ENCODE measurements at regions not wholly inside any gene's neighbourhood (a gene's known extent, or its start where the extent isn't known, plus 50 kb on each side); places are given as distances from the start of the nearest gene placed in this dataset.

GRCh38 chr19:32104850-32105235, 240.6 kb upstream of the ZNF507 start:
- TF ChIP-seq, protein P1, sequence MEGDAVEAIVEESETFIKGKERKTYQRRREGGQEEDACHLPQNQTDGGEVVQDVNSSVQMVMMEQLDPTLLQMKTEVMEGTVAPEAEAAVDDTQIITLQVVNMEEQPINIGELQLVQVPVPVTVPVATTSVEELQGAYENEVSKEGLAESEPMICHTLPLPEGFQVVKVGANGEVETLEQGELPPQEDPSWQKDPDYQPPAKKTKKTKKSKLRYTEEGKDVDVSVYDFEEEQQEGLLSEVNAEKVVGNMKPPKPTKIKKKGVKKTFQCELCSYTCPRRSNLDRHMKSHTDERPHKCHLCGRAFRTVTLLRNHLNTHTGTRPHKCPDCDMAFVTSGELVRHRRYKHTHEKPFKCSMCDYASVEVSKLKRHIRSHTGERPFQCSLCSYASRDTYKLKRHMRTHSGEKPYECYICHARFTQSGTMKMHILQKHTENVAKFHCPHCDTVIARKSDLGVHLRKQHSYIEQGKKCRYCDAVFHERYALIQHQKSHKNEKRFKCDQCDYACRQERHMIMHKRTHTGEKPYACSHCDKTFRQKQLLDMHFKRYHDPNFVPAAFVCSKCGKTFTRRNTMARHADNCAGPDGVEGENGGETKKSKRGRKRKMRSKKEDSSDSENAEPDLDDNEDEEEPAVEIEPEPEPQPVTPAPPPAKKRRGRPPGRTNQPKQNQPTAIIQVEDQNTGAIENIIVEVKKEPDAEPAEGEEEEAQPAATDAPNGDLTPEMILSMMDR (IDR thresholded peaks at IDR 0.05), result no peak
- TF ChIP-seq POLR2A (IDR thresholded peaks at IDR 0.05), result no peak
